DMS114 treated with DMSO at 0.1 percent for 48 hours (cell line): ENCODE measurements at regions not wholly inside any gene's neighbourhood (a gene's known extent, or its start where the extent isn't known, plus 50 kb on each side); places are given as distances from the start of the nearest gene placed in this dataset.
"Not testable (repeated sequence)": the region's sequence is repeated elsewhere in the genome, so short reads cannot be mapped to it uniquely, and the experiment has no call there.

Source experiments
- DNase-seq: peaks from one replicate; lab custom pipeline; 2025; ENCODE audit not compliant: unreplicated experiment; lab: John Stamatoyannopoulos, UW

- not testable (repeated sequence) for DNase-seq
Measured at GRCh38 chr7:135872861-135873260, 104.3 kb downstream of the MTPN start.

GRCh38 chr7:135862586-135863340 is 114.2 kb upstream of the FAM180A start:
- no peak for DNase-seq

GRCh38 chr7:135859538-135859937 is 110.9 kb upstream of the FAM180A start:
- DNase-seq = no peak

- no peak for DNase-seq
Measured at GRCh38 chr7:135858851-135859250, 110.2 kb upstream of the FAM180A start.

GRCh38 chr7:135858379-135858778 is 109.8 kb upstream of the FAM180A start:
- no peak for DNase-seq

- no peak for DNase-seq
Measured at GRCh38 chr7:135857519-135858274, 109.1 kb upstream of the FAM180A start.

GRCh38 chr7:135856356-135857144 is 107.9 kb upstream of the FAM180A start:
- DNase-seq = no peak

GRCh38 chr7:135855846-135856245 is 107.2 kb upstream of the FAM180A start:
- DNase-seq = no peak

GRCh38 chr7:135853499-135853898 is 104.9 kb upstream of the FAM180A start:
- no peak for DNase-seq

GRCh38 chr7:135853008-135853407 is 104.4 kb upstream of the FAM180A start:
- DNase-seq = no peak

GRCh38 chr7:135847242-135847641 is 98.6 kb upstream of the FAM180A start:
- no peak for DNase-seq

GRCh38 chr7:135846339-135846738 is 97.7 kb upstream of the FAM180A start:
- no peak for DNase-seq

GRCh38 chr7:135845415-135846075 is 96.9 kb upstream of the FAM180A start:
- DNase-seq = no peak

- no peak for DNase-seq
Measured at GRCh38 chr7:135844903-135845302, 96.3 kb upstream of the FAM180A start.

GRCh38 chr7:135843214-135843613 is 94.6 kb upstream of the FAM180A start:
- DNase-seq = no peak

- DNase-seq = no peak
Measured at GRCh38 chr7:135842446-135843179, 94.0 kb upstream of the FAM180A start.

GRCh38 chr7:135840591-135840990 is 92.0 kb upstream of the FAM180A start:
- DNase-seq = no peak

GRCh38 chr7:135837675-135838074 is 89.1 kb upstream of the FAM180A start:
- no peak for DNase-seq

- no peak for DNase-seq
Measured at GRCh38 chr7:135834266-135834665, 85.7 kb upstream of the FAM180A start.

GRCh38 chr7:135833642-135834041 is 85.0 kb upstream of the FAM180A start:
- DNase-seq = no peak
